HG03457 (cell line): ENCODE measurements at regions not wholly inside any gene's neighbourhood (a gene's known extent, or its start where the extent isn't known, plus 50 kb on each side); places are given as distances from the start of the nearest gene placed in this dataset.

Source experiments
- ATAC-seq: cut with Tn5 transposase; IDR thresholded peaks from one replicate; pipeline ENCODE4 v1.9.1; 2021; ENCODE audit warnings: moderate number of reproducible peaks; ENCODE audit not compliant: unreplicated experiment

DNA sequence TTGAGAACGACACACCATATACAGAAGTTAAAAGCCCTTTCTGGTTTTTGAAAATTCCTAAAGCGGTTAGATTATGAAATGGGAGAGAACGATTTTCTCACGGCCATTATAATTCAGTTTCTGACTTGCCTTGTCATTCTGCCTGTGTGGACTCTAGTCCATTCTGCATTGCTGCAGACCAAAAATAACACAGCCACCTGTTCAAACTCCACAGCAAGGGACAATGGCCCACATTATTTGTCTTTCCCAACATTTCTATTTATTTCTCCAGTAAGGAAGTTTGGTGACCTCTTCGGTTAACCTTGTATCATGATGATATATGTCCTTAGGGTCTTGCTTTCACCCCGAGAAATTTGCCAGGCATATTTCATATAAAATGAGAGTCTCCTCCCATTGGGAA, 497.7 kb downstream of the BRINP1 start:
- ATAC-seq = no peak

DNA sequence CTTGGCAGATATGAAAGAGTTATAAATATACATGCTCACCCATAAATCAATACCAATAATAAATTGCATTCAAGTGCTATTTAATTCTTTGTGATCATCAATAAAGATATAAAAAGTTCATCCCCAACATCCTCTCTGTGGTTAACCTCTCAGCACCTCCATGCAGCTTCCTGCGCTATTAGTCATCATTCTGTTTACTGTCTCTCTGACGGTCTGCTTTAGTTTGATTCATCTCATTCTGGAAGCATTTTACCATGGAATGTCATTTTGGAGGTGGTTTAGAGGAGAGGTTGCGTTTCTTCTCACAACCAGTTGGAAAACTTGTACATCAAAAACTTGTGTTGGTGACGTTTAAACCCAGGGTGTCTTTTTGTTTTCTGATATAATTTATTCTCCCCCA, 486.6 kb downstream of the BRINP1 start:
- ATAC-seq = no peak

DNA sequence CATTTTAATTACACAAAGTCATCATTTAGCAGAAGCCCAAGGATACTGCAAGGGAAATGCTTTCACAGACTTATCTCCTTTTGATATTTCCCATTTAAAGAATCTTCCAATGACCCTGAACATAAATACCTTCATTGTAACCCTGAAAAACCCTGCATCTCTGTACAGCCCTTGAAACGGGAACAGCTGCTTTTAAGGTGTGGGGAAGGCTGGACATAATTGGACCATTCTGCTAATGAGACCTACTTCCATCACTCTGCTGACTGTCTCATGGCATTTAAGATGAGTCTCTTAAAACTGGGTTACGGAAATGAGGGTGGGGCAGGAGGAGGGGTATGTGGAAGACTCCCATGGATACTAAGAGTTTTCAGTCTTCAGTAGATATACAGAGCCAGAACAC, 485.8 kb downstream of the BRINP1 start:
- ATAC-seq = no peak

DNA sequence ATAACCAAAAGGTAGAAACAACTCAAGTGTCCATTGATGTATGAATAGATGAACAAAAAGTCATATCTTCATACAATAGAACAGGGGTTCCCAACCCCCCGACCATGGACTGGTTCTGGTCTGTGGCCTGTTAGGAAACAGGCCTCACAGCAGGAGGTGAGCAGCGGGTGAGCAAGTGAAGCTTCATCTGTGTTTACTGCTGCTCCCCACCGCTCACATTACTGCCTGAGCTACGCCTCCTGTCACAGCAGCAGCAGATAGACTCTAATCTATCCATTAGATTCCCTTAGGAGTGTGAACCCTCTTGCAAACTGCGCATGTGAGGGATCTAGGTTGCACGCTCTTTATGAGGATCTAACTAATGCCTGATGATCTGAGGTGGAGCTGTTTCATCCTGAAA, 478.0 kb downstream of the BRINP1 start:
- no peak for ATAC-seq

DNA sequence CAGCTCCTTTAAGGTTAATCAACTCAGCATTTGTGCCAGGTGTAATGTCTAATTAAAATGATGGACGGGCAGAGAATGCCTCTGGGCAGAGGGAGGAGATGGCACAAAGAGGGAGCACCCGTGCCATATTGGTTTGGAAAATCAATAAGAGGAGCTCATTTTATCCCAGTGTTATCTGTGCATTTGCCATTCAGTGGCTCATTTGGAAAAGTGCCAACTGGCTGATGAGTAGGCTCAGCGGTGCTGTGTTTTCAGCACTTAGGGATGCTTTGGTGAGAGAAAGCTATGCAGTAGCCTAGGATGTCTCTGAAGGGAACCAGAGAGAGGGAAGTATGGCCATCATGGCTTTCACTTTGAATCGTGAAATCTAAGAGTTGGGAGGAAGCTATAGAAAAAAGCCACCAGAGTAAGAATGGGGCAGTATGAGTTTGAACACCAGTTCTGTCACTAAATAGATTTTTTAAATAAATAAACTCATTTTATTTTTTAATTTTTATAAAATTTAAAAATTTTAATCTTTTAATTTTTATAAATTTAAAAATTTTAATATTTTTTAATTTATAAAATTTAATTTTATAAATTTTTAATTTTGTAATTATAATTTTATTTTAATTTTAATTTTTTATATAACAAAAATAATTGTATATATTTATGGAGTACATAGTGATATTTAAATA, 472.8 kb downstream of the BRINP1 start:
- no peak for ATAC-seq

DNA sequence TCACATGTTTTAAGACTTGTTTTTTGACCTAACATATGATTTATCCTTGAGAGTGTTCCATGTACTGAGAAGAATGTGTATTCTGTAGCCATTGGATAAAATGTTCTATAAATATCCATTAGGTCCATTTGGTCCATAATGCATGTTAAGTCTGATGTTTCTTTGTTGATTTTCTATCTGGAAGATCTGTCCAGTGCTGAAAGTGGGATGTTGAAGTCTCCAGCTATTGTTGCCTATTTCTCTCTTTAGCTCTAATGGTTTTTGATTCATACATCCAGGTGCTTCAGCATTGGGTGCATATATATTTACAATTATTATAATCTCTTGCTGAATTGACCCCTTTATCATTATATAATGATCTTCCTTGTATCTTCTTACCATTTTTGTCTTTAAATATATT, 451.1 kb downstream of the BRINP1 start:
- no peak for ATAC-seq

DNA sequence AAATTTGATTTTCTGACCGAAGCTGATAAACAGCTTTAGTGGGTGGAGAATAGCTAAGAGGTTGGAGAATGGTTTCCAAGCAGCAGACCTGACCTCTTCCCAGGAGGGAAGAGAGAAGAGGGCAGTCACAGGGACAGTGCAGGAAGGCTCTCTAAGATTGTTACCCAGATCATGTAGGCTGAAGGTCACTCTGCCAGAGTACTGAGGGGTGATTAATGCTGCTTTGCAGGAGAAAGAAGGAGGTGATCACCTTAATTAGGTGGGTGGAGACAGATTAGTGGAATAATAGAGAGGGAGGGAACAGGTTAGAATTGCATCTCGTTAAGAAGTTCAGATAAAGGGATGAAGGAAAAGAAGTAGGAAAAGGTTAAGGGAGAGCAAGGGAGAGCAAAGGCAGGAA, 440.5 kb downstream of the BRINP1 start:
- ATAC-seq = no peak

DNA sequence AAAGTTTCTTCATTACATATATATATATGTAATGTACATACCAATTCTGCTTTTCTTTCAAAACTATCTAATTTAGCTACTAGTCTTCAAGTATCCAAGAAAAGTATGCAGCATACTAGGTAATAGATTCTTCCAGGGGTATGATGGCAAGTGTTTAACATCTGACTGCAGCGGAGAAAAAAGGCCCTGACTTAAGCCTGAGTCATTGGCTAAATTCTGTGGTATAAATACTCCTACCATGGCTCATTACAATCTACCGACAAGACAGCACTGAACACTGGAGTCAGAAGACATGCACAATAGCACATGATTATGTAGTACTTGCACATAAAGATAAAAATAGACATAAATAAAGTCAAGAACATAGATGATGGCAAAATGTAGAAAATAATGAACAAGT, 439.9 kb downstream of the BRINP1 start:
- no peak for ATAC-seq

DNA sequence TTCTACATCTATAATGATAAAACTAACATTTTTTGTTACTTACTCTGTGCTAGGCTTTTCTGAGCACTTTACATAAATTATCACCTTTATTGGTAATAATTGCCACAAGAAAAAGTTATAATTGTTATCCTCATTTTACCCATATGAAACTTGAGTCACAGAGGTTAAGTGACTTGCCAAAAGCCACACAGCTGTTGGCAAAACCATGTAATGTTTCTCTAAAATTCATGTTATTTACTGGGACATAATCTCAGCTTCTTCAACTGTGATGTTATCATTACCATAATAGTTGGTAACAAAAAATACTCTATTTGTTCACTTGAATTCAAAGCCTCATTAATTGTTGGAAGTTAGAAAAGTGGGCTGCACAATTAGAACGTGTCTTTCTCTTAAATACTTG, 437.3 kb downstream of the BRINP1 start:
- no peak for ATAC-seq

DNA sequence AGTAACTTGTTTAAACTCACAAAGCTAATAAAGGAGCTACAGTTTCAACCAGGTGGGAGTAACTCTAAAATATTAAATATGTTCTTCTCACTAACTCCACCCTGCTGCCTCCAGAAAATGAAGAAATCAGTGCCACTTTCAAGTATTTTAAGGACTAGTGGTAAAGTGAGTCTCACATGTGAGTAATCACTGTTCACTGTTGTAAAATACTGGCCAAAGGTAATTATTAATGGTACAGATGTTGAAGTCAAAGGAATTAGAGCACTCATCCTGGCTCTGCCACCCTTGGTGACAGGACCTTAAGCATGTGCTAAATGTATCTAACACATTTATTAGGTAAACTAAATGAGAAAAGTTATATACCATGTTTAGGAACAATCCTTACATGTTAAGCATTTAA, 430.7 kb downstream of the BRINP1 start:
- no peak for ATAC-seq

DNA sequence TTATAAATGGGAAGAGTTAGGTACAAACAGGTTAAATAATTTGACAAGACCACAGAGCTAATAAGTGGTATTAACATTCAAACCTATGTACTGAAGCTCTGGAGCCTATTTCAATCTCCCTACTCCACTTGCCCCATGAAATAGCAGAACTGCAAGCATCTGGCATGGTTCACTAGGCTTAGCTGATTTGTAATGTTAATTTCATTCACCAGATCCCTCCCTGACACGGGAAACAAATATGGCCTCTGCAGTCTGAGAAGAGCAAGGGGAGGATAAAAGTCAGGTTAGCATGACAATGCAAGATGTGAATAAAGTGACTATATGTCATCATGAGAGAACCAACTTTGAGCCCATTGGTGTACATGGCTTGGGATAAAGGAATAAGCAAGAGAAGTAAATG, 428.8 kb downstream of the BRINP1 start:
- no peak for ATAC-seq

DNA sequence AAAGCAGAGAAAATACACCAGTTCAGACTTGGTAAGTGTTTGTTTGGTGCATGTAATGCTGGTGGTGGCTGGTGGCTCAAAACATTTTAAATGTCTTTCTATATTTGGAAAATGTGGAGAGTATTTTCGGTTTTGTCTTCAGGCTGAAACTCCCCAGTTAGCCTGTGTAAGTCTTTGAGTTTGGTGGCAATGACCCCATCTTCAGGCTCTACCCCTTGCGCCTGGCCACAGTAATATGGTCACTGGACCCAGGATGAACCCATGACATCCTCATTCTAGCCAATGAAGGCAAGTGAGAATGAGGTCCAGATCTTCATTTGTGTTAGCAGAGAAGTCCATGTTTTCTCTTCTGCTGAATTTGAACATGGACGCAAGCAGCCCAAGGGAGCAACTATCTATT, 422.6 kb downstream of the BRINP1 start:
- ATAC-seq = no peak

DNA sequence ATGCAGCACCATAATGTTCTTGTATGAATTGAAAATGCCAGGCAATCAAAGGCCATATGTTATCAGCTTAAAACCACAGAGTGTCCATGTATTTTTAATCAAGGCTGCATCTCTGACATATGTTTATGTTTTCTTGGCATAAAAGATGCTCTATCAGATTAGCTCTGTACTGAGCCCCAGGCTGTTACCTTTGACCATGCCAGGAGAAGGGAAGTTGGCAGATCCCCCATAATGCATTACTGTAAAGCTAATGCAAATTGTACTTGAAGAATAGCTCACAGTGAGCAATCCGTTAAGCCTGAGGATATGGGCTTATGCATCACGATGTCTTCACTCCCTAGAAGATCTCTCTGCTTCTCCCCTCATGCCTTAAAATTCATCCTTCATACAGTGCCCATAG, 414.4 kb downstream of the BRINP1 start:
- ATAC-seq = no peak

DNA sequence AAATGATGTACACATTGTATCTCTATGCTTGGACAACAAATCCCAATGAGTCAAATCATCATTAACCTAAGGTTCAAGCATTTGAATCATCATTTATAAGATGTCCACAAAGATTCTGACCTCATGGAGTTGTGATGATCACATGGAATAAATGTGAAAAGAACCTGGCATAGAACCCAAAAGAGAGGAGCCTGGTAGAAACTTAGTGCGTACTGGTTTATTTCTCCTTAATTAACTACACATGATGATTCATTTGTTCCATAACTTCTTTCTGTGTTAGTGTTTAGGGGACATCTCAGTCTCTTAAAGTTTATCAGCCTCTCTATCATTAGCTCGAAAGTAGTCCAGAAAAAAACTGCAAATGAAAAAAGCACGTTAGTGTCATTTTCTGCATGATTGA, 411.6 kb downstream of the BRINP1 start:
- no peak for ATAC-seq

DNA sequence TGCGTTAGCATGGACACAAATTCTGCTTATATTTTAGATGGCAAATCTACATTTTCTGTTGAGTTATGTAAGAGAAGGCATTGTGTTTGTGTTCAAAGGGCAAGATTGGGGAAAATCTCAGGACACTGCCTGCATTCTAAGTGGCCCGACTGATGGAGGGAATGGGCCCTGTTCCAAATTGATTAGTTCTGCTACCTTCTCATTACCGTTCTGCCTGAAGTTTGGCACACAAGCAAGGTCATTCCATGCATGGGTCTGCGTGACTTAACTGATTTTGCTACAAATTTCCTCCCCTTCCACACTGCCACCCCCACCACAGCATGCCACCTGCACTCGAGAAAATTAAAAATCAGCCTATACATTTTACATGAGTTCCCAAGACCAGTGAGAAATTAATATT, 409.9 kb downstream of the BRINP1 start:
- ATAC-seq = no peak

DNA sequence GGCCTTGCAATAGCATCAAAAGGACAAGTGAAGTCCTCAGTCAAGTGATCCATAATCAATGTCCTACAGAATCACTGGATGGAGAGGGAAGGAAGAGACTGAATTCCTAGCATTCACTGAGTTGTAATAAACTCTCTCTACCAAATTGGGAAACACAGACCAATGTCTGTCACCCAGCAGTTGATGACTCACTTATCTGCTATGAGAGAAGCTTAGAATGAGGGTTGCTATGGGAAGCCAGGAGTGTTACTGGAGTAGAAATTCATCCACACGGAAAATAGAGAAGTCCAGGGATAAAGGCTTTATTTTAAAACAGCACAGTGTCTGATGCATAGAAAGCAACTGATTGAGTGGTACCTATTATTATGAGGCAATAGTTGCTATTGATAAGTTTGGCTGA, 407.4 kb downstream of the BRINP1 start:
- no peak for ATAC-seq

DNA sequence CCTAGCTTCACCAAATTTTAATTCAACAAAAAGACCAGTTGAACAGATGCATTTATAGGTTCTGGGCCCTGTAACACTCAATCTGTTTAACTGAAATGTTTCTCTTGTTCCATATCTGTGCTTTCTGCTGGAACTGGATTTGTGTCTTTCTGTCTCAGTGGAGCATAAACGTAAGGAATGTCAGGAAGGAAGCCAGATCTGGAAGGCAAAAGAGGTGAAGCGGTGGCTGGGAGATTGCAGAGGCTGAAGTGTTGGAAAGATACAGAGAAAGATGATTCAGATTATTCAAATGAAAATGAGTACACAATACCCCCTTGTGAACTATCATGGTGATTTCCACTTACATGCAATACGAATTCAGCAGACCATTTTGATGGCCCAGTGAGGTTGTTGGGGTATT, 406.8 kb downstream of the BRINP1 start:
- no peak for ATAC-seq

DNA sequence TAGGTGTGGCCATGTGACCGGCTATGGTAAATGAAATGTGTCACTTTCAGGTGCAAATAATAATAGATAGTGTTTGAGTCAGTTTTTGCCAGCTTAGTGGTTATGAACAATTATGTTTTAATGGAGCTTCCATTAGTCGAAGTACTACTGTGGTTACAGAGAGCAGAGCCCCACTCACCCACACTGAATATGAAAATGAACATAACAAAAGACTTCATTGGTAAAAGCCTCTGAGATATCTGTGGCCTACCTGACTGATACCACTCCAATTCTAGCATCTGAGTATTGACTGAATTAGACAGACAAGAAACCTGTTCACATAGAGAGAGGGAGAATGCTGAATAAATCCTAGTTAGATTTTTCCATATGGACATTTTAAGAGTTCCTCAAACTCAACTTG, 405.6 kb downstream of the BRINP1 start:
- ATAC-seq = no peak

DNA sequence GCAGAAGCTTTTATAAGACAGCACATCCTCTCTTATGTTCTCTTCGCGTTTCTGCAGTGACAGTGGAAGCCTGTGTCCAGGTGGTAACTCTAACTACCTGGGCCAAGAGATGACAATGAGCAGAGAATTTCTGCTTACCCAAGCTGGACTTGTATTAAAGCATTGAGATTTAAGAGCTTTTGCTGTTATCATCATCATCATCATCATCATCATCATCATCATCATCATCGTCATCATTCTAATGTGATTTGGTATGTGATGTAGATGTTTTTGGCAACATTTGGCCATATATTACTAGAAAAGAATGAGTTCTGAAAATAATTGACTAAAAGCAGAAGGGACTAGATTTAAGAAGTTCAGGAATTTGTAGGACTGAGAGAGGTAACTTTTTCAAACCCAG, 401.3 kb downstream of the BRINP1 start:
- ATAC-seq = no peak

DNA sequence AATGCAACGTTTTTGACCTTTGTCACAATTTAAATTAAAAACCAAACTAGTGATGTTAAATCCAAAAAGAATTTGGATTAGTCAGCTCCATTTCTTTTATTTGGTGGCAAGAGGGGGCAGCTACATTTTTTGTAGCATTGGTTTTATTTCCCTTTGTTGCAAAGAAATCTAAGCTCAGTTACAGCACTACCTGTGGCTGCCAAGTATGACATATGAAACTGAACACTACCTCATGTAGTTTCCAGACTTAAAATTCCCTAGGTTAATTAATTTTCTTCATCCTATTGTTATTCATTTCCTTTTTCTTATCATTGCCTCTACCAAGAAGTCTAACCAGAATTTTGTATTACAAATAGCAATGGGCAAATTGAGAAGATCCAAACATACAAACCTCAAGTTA, 393.5 kb downstream of the BRINP1 start:
- ATAC-seq = no peak

DNA sequence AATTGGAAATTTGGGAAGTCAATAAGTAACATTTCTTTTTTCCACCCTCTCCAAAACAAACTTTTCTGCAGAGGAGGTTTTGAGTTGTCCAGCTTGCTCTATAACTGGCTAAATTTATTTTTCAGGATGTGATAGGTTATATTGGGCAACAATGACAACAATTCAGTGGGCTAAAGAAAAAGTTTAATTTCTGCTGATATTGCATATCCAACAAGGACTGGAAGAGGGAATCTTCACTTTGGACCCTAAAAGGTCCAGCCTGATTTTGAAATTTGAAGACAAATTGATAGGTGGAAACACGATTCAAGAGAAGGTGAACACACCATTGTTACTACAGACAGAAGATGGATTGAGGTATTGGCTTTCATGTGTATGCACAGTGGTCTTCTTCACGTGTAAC, 393.1 kb downstream of the BRINP1 start:
- no peak for ATAC-seq

DNA sequence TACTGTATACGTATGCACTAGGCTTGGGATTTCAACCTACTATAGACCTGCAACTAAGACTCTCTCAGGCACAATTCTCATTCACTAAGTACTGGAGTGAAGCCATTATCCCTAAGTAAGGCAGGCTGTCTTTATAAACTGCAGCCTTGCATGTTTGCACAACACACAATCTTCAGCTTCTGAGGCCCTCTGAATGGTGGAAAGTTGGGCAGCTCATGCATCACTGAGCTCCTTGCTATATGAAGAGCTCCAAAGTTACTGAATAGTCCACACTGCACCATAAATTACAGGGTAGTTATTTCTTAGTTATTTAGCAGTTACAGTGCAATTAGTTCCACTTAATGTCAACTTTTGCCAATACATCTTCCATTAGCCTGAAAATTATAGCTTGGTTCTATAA, 384.6 kb downstream of the BRINP1 start:
- ATAC-seq = no peak

DNA sequence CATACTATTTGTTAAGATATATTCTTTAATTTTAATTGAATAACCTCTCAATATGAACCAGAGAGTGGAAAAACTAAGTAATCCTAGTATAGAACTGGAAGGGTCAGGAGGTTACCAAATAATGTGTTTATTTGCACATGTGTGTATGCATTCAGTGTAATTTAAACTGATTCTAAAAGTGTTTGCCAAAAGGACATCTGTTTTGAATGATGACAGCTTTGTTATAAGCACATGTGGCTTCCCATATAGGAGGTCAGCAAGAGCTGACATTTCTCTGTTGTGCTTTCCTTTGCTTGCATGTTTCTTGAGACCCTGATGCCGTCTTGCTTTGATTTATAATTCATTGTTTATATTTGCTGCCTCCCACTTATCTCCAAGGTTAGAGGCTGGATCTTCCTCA, 383.4 kb downstream of the BRINP1 start:
- ATAC-seq = no peak

DNA sequence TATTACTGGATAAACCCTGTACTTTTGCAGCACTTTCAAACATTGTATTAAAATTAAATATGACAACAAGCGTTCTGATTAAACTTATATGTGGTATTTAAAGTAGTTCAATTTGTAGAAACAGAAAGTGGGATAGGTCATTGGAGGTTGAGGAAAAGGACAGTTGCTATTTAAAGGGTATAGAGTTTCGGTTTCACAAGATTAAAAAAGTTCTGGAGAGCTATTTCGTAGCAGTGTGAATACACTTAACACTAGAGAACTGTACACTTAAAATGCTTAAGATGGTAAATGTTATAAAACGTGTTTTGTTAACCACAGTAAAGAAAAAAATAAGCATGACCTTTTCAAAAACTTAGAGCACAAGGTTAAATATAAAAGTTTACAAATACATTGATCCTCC, 382.1 kb downstream of the BRINP1 start:
- ATAC-seq = no peak
